ENCODE measurements at regions not wholly inside any gene's neighbourhood (a gene's known extent, or its start where the extent isn't known, plus 50 kb on each side); places are given as distances from the start of the nearest gene placed in this dataset.

DNA sequence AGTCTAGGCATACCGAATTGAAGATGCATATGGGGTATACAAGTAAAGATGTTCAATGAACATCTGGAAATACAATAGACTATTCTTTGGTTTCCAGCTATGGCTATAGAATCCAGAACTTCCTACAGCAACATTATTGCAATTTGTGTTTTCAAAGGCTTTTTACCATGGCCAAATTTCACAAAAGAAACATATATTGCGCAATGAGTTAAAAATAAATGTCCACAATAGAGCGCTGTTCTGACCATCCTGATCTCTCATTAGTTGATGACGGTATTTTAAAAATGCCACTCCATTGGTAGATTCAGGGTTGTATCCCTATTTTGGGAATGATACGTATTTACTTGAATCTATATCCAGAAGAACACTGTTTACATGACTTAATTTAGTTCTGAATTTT is 139.2 kb downstream of the LINC00632 start:
- no peak for DNase-seq

DNA sequence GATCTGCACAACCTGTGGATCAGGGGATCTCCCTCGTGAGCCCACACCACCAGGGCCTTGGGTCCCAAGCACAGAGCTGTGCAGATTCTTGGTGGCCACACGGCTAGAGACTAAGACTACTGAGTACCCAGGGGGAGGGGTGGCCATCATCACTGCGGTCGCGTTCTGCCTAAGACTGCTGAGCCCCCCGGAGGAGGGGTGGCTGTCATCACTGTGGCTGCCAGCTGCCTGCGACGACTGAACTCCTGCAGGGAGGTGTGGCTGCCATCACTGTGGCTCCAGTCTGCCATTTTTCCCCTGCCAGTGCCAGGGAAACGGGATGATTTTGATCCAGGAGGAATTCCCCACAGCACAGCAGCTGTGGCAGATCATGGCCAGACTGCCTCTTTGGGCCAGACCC is 141.7 kb upstream of the SPANXB1 start:
- no peak for DNase-seq

DNA sequence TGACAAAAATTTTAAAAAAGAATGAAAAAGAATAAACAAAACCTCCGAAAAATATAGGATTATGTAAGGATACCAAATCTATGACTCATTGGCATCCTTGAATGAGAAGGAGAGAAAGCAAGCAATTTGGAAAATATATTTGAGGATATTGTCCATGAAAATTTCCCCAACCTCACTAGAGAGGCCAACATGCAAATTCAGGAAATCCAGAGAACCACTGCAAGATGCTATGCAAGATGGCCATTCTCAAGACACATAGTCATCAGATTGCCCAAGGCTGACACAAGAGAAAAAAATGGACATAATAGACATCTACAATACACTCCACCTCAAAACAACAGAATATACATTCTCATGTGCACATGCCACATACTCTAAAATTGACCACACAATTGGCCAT is 135.9 kb upstream of the SPANXB1 start:
- no peak for DNase-seq

DNA sequence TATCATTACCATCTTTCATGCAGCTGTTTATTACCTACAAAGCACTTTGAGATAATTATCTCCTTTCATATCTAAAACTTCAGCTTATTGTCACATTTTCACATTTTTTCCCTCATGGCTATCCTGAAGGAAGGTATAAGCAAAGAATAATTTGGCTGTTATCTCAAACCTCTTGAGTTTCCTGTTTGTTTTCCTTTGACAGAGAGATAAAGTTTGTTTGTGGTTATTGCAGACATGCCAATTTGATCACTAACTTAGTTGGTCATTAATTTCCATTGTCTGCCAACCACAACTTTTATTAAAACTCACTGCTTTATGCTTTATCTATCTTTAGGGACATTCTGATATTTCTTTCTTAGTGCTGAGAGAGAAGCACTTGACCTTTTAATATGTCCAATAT is 89.8 kb upstream of the SPANXB1 start:
- no peak for DNase-seq

DNA sequence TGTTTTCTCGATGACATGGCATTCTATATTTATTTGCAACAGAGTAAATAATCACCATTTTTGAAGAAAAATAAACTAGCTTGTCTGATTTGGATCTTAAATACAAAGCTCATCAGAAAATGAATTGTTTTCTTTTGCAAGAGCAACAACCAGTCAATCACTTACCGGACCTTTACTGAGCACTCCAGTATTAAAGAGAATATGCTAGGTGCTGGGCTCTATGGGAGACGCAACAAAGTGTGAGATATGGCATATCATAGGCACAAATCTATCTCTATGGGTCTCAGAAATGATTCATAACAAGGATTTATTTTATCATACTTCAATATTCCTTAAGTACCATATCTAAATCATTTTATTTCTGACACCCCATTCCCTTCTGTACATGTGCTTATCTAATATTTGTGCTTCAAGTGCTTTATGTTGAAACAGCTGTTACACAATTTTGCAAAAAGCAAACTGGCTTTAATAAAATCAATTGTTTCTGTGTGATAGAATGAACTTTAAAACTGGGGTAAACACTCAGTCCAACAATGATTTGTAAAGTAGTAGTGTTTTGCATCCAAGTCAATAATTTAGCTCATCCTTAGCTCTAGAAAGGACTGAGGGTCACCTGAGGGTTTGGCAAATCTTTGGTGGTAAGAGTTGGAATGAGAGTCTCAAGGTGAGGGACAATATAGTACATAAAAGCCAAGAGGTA is 88.4 kb upstream of the SPANXB1 start:
- DNase-seq = no peak

DNA sequence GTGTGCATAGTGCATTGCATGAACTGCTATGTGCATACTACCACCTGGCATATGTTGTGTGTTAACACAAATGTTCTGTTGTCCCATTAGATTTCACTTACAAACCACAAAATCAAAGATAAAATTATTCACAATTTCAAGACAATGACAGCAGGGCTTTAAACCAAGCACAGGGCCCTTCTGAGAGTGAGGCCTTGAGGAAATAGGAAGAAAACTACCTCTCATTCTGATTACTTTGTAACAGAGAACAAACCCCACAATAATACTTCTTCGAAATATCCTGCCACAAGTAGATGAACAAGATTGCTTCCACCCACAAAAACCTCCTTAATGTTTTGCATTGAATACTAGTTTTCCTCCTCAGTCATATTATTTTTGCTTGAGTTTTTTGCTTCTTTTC is 85.5 kb upstream of the SPANXB1 start:
- no peak for DNase-seq

DNA sequence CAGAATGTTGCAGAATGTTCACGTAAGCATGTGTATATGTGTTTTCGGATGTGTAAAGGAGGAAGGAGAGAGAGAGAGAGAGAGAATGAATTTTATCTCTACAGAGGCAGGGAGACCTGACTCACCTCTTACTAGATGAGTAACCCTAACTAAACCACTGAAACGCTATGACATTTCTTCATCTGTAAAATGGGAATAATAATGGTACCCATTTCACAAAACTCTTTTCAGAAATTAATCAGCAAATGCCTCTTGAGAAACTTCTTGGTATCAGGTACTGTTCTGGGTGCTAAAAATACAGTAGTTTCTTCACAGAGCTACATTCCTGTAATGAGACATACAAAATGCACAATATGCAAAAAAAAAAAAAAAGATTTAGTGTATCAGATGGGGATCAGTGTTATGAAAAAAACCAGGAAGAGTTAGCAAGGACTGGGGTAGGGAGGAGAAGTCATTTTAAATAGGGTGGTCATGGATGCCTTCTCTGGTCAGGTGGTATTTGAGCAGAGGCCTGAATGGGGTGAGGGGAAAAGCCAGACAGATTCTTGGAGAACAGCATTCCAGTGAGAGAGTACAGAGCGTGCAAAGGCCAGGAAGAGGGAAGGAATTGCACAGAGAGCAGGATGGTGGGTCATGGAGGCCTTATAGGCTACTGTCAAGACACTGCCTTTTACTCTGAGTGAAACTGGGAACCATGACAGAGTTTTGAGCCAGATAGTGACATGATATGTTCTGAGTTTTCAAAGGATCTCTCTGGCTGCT is 84.9 kb upstream of the SPANXB1 start:
- no peak for DNase-seq

DNA sequence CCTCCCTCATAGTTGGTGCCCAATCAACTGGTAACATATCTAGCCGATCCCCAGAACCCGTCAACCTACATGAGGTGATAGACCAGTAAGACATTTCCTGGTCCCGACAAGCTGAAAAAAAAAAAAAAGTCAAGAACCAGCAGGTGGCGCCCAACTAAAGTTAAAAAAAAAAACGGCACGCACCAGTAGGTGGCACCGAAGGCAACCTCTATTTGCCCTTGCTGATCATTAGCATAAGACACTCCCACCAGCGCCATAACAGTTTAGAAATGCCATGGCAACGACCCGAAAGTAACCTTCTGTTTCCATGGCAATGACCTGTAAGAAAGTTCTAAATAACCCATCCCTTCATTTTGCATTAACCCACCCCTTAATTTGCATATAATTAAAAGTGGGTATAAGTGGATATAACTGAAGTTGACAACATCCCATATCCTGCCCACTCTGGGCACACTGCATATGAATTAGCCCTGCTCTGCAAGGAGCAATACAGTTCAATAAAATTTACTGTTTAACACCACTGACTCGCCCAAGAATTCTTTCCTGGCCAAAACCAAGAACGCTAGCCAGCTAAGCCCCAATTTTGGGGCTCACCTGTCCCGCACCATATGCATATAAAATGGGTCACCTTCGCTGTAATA is 83.9 kb upstream of the SPANXB1 start:
- DNase-seq = peak; percentile 26

DNA sequence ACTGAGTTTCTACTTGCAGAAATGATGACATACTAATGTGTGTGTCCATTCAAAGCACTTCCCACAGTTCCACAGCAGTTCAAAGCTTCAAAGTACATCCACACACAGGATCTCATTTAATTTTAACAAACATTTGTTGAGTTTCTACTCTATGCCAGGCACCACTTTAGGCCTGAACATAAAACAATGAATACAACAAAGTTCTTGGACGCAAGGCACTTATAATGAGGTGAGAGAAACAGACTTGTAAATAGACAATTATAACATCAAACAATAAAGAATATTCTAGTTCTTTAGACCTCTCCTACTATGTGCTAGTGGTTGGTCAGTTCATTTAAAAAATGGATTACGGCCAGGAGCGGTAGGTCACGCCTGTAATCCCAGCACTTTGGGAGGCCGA is 82.0 kb upstream of the SPANXB1 start:
- DNase-seq = no peak

DNA sequence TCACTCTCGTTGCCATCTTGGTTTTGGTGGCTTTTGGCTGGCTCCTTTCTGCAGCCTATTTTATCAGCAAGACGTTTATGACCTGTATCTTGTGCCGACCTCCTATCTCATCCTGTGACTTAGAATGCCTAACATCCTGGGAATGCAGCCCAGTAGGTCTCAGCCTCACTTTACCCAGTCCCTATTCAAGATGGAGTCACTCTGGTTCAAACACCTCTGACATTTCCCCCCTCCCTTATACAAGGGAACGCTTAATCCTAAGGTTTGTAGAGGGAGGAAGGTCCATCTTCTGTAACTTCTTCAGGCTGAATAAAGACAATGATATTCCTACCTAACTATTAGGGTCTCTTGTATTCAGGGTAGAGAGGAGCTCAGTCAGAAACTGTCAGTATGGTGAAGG is 79.3 kb upstream of the SPANXB1 start:
- DNase-seq = no peak

DNA sequence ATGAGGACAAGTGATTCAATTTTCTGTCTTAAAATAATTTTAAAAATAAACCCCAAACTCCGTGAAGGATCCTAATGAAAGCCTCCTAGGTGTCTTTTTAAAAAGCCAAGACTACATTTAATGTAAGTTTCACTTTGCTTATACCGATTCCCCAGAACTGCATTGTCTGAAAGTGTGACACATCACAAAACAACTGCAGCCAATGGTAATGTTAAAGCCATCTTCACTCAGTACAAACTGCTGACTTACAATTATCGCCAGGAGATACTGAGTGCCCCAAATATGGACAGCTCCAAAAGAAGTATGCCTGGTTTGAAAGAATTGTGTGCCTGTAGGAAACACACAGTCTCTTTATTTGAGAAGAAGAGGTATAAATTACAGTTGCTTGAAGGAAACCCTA is 73.7 kb upstream of the SPANXB1 start:
- DNase-seq = no peak

DNA sequence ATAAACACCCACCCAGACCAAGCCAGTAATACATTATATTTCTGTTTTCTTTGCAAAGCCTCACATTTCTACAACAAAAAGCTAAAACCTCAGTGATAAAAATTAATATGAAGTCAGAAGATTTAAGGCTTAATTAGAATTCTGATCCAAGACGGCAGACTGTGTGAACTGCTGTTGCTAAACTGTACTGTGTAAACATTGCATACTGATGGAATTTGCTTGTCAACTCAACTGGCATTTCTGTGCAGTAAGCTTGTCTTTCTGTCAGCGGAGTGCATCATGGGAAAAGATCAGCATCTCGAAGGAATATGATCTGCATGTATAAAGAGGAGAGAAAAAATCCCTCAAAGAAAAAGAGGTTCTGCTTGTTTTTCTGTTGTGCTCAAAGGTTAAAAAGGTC is 69.4 kb upstream of the SPANXB1 start:
- DNase-seq = no peak

DNA sequence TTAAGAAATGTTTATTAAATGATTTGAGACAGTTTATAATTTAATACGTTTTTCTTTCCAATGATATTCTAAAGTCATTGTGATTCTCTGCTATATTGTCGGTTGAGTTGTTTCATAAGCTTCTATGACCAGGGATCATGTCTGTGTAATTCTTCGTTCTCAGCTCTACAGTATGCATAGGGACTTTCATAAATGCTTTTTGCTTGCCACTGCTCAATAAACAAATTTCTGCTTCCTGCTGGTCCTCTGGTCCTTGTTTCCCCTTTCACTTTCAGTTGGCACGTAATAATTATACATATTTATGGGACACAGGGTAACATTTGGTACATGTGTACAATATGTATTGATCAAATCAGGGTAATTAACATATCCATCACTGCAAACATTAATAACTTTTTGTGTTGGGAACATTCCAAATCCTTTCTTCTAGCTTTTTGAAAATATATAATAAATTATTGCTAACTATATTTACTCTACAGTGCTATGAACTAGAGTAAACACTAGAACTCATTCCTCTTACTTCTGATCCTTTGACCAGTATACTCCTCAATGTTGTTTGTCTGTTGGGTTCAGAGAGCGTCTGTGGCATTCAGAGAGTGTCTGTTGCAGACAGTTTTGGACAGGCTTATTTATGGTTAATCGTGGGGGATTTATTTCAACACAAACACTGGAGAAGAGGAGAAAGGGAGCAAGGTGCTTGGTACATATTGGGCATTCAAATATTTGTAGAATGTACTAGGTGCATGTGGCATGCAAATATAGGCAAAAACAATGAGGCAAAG is 68.3 kb upstream of the SPANXB1 start:
- DNase-seq = no peak

DNA sequence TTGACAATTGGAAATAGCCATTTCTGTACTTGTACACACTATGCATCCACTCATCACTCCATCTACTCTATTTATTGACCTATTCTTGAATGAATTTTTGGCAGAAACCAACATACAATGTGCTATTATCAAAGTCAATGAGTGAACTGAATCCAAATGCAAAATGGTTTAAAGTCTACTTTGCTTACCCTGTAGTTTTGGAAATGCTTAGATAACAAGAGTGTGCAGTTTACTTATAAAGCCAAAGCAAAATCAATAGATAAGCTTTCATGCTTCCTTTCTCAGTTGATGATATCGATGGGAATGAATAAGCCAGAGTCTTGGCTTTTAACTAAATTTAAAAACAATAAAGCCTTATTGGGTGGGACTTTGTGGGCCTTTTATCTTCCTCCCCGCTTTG is 58.9 kb upstream of the SPANXB1 start:
- no peak for DNase-seq

DNA sequence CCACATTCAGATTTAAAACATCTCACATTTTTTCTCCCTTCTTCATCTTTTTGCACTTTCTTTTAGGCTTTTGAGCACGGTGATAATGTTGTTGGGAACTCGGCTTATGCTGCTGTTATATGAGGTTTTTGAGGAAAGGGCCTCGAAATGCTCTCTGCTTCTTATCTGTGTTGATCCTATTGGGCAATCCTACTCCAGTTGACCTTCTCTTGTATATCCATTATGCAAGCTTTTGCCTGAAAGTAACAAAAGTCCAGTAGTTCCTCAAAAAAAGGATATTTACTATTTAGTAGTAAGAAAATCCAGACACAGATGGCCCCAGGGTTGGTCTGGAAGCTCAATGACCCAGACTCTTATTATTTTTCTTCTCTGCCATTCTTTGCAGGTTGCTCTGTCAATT is 57.7 kb upstream of the SPANXB1 start:
- DNase-seq = no peak

DNA sequence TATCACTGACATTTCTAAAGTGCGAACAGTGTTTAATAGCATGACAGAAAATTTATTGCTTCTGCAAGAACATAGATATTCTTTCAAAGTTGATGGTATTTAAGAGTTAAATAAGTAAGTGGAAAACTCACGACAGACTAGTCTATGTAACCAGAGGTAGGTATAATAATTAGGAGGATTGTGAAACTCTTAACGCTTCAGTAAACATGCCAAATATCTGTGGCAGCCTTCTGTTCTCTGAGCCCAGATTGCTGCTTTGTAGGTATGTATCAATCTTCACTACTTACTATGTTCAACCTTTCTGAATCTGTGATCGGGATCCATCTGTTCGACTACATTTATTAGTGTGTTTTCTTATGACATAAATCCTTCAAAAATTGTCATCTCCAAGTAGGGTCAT is 53.6 kb upstream of the SPANXB1 start:
- DNase-seq = no peak

DNA sequence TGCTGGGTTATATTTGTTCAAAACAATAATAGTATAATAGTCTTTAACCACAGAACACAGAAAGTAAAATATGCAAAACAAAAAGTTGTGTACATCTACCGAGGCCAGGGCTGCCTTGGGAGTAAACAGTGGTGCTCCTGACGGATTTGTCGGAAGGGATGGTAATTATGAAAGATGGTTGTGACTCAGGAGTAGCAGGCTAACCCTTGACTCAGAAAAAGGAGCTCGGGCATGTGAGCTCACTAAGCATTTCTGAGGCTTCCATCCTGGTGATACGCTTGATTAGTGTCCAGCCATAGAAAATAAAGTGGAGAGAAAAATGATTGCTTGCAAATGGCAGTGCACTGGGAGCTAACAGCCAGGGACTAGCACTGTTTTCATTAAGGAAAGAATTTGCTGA is 53.2 kb upstream of the SPANXB1 start:
- DNase-seq = no peak
